ENCODE measurements at regions not wholly inside any gene's neighbourhood (a gene's known extent, or its start where the extent isn't known, plus 50 kb on each side); places are given as distances from the start of the nearest gene placed in this dataset.
A peak's percentile ranks its signal among the peaks of the same experiment; 100 is the strongest.

DNA sequence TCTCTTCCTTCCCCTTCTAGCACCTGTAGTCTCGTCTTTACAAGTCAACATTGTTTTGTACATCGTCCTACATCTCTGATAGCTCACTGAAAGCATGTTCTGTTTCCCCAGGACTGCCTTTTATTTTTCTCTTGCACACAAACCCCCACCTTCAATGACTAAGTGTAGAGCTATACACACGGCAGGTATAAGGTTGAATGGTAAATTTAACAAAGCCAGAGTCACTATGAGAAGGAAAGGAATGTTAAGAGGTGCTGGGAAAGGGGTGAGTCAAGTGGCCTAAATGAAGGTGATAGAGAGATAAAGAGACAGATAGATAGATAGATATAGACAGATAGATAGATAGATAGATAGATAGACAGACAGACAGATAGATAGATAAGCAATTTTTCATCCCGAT, 134.3 kb upstream of the ATP1B1 start:
- no peak for DNase-seq

GRCh38 chr1:168972887-168973286, 133.6 kb upstream of the ATP1B1 start:
- DNase-seq: no peak

- DNase-seq: no peak
These were observed 132.4 kb upstream of the ATP1B1 start for GRCh38 chr1:168974117-168974516.

- no peak for DNase-seq
These were observed 131.9 kb upstream of the ATP1B1 start for GRCh38 chr1:168974611-168975010.

DNA sequence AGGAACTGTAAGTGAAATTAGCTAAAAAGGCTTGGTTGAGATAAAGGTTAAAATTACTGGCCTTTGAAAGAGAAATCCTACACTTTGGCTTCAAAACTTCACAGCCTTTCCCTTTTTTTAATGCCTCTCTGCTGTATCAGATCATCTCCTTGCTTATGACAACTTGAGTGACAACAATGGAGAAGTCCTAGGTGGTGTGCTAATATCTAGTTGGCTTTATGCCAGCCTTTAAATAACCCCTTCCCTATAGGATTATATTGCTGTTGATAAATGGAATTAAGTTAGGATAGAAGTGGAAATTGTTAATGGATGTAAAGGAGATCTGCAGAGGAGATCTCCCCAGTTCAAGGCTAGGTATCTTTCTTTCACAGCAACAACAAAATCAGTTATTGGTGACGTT, 130.2 kb upstream of the ATP1B1 start:
- no peak for DNase-seq

DNA sequence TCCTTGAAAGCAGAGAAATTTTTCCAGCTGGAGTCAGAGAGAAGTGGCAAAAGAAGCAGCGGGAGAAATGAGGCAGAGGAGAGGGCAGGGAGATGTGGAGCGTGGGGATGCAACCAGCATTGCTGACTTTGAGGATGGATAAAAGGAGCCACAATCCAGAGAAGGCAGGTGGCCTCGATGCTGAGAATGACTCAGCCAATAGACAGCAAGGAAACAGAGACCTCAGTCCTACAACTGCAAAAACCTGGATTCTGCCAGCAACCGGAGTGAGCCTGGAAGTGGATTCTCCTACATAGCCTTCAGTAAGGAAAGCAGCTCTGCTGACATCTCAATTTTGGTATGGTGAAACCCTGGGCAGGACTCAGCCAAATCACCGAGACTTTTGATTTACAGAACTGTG, 128.9 kb upstream of the ATP1B1 start:
- no peak for DNase-seq

DNA sequence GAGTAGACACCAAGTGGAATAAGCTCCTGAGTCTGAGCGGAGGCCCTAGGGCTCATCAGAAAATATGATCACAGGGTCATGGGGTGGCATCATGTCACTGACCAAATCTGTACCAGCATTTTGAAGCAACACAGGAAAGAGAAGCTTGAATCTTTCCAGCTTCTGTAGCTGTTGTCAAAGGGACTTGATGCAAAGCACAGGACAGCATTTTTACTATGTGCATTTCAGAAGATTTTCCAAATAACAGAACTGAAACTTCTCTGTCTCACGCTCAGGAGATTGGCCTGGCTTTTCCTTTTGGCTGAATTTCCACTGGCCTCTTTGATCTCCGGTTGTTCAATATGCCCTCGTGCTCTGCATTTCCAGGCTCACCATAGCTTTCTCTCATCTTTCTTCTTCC, 127.2 kb upstream of the ATP1B1 start:
- DNase-seq: no peak

GRCh38 chr1:168980180-168980579, 126.3 kb upstream of the ATP1B1 start:
- no peak for DNase-seq

GRCh38 chr1:168980656-168981055, 125.8 kb upstream of the ATP1B1 start:
- DNase-seq: no peak

GRCh38 chr1:168982778-168983177, 123.7 kb upstream of the ATP1B1 start:
- DNase-seq: no peak

DNA sequence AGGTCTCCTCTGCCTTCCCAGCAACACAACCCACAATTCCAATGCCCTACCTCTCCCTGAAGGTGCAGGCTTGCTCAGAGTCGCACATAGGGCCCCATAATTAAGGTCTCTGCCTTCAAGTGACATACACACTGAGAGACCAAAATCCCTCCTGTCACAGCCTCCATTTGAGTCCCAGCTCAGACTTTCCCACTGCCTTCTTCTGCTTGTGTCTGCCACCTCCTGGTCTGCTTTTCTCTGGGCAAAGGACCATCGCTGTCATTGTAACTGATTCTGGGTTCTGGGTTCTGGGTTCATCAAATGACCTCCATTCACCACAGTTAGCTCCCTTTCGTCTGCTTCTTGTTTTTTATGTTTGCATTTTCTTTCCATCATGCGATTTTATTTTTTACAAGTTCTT, 119.2 kb upstream of the ATP1B1 start:
- no peak for DNase-seq

DNA sequence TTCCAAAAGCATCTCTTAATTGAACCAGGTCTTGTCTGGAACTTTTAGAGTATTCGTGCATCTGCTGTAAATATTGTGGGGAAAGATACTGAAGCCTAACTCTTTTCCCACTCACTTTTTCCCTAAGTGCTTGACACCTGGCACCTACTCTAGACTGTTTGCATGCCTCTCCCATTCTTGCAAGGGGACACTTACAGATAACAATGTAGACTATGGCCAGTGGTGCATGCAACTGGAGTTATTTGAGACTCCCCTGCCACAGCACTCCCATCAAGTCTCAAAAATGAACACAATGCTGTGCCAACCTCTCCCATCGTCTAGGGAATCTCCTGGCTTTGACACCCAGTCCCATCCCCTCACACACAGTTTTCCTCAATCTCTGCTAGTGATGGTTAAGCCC, 118.6 kb upstream of the ATP1B1 start:
- DNase-seq: no peak

DNA sequence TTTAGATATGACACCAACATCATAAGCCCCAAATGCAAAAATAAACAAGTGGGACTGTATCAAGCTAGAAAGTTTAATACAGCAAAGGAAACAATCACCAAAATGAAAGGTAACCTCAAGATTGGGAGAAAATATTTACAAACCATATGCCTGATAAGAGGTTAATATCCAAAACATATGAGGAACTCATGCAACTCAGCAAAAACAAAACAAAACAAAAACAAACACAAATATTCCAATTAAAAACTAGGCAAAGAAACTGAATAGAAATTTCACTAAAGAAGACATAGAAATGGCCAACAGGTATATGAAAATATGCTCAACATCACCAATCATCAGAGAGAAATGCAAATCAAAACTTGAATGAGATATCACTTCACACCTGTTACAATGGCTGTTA, 116.5 kb upstream of the ATP1B1 start:
- DNase-seq: no peak

DNA sequence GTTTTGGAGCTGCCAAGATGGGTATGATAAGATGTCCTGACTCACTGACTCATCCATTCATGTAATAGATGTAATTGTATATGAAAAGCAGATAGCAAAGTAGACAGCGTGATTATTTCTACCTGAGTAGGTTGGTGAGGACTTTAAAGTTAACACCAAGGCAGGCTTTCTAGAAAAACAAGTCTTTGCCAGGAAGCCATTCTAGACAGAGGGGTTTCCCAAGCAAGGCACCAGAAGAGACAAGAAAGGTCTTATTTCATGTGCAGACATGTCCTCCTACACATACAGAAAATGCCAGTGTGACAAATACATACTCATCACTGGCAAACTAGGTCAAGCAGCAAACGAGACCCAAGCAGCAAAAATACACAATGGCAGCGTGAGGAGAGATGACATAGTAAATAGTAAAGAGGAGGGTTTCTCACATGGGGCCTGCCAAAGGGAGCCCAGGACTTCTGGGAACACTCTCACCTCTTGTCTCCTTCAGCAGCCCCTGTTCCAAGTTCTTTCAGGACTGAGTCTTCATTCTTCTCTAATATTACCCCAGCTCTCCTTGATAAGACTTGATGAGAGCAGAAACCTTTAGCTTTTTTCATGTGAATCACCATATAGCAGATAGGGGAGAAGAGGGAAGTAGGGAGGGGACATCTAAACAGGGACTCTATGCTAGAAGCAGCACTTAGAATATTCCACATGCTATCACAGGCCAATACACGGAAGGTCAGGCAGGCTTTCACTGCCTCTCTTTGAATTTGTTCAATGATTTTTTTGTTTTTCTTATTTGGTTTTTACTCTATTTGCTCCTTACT, 114.6 kb upstream of the ATP1B1 start:
- DNase-seq: peak in 1 of 2 donors; percentile 29

- DNase-seq: no peak
These were observed 105.1 kb upstream of the ATP1B1 start for GRCh38 chr1:169001353-169001752.

GRCh38 chr1:169003864-169004516, 102.5 kb upstream of the ATP1B1 start:
- DNase-seq: no peak

DNA sequence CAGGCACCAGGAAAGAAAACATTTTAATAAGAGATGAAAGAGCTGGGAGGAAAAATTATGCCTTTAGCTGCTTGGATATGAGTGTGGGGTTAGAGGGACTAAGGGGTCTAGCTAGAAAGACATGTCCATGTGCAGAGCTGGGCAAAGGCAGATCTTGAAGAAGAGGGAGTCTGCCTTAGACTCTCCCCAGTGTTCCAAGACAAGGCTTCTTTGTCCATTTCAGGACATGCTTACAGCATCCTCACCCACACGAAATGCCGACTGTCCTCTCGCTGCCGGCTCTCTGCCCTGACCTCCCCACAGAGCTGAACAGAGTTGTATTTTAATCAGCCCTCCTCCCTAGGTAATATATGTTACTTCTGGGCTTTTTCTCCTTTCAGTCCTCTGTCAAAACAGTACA, 100.7 kb upstream of the ATP1B1 start:
- no peak for DNase-seq

DNA sequence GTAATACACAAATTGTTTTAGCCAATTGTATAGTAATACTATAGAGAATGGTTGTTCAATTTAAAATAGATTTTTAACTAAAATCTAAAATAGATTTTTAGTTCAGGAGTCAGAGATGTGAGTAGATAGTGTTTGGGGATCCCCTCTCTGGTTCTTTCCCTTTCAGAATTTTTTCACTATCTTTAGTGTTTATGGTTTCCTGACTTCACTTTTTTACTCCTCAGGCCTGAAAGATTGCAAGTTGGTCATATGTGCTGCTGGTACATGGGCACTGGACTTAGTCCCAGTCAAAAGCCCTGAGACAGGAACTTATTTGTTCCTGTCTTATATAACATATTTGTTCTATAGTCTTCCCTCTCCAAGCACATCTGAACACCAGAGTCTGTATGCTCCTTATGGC, 96.8 kb upstream of the ATP1B1 start:
- DNase-seq: no peak

GRCh38 chr1:169012416-169012815, 94.1 kb upstream of the ATP1B1 start:
- DNase-seq: no peak

GRCh38 chr1:169013821-169014220, 92.7 kb upstream of the ATP1B1 start:
- no peak for DNase-seq

DNA sequence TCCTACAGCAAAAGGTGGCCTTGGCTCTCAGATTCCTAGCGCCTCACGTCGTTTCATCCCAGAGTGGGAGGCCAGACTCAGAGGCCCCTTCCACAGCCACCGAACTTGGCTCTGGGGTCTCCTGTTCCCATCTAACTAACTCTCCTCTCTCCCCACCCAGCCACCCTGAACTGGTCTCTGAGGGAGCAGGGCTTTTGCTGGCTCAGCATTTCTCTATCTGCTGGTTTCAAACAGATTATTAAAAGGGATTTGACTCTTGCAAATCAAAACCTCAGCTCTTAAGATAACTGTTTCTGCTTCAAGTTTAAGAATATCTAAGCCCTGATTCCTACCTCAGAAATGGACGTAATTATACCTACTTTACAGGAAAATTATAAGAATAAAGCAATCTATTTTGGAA, 91.0 kb upstream of the ATP1B1 start:
- no peak for DNase-seq

- no peak for DNase-seq
These were observed 87.7 kb upstream of the ATP1B1 start for GRCh38 chr1:169018751-169019150.

DNA sequence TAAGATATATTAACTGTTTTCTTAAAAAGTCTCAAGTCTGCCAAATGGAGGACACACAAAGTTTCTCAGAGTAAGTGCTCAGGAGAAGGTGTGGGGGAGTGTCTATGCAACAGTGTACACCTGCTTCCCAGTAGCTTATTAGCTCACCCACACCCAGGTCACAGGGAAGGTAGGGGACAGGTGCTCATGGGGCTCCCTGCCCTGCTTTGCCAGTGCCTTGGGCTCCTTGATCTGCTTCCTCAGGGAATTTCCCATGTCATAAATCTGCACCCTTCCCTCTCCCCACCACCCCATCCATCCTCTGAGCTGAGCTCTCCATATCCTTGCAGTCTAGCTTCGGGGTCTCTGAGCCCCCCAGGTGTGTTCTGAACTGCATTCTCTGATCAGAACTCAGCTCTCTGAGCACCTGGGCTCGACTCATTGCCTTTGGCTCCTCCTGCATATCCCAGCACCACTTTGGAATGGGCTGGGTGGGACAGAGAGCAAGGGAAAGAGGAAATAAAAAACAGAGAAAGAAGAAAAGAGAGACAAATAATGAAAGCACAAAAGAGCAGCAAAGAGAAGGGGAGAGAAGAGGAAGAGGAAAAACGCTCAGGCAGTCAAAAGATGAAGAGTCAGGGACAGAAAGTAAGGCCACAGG, 87.0 kb upstream of the ATP1B1 start:
- no peak for DNase-seq

DNA sequence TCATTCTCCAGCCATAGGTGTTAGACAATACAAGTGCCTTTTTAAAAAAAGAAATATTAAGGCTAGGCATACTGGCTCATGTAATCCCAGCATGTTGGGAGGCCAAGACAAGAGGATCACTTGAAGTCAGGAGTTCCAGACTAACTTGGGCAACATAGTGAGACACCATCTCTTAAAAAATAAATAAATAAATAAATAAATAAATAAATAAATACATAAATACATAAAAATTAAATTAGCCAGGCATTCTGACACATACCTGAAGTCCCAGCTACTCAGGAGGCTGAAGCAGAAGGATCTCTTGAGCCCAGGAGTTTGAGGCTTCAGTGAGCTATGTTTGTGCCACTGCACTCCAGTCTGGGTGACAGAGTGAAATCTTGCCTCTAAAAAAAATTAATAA, 85.8 kb upstream of the ATP1B1 start:
- no peak for DNase-seq

All from stimulated activated CD4-positive, alpha-beta T cell treated with anti-CD3 and anti-CD28 coated beads, Interleukin-2, amount 100 ng/mL, for 24 hours (primary cell).